H9 (cell line): ENCODE measurements at regions not wholly inside any gene's neighbourhood (a gene's known extent, or its start where the extent isn't known, plus 50 kb on each side); places are given as distances from the start of the nearest gene placed in this dataset.

Experiments
- DNase-seq: peaks from one replicate; pipeline ENCODE4 v3.0.0-alpha.2; 2017
- H2AFZ ChIP-seq: one replicate; pipeline ENCODE4 v1.6.1; 2013; ENCODE audit warnings: mild to moderate bottlenecking, low read length, control low read depth, moderate library complexity
- H2AK5ac ChIP-seq: 2 replicates; pipeline ENCODE4 v1.6.1; 2013; ENCODE audit warnings: low read length, control low read depth, mixed read lengths; ENCODE audit not compliant: insufficient read length
- H2BK120ac ChIP-seq: one replicate; pipeline ENCODE4 v1.6.1; 2013; ENCODE audit warnings: low read depth, mild to moderate bottlenecking, low read length, control low read depth, inconsistent platforms; ENCODE audit not compliant: poor library complexity, severe bottlenecking
- H2BK12ac ChIP-seq: 2 replicates; pipeline ENCODE4 v1.6.1; 2013; ENCODE audit warnings: low read length, control low read depth, mixed read lengths, low read depth; ENCODE audit not compliant: insufficient read length
- H2BK15ac ChIP-seq: 2 replicates; pipeline ENCODE4 v1.6.1; 2013; ENCODE audit warnings: low read depth, low read length, control low read depth
- H2BK20ac ChIP-seq: one replicate; pipeline ENCODE4 v1.6.1; 2013; ENCODE audit warnings: low read depth, mild to moderate bottlenecking, low read length, control low read depth, inconsistent platforms; ENCODE audit not compliant: poor library complexity, severe bottlenecking
- H2BK5ac ChIP-seq: 2 replicates; pipeline ENCODE4 v1.6.1; 2013; ENCODE audit warnings: low read length, control low read depth, mixed read lengths; ENCODE audit not compliant: insufficient read length
- H3K14ac ChIP-seq: 2 replicates; pipeline ENCODE4 v1.6.1; 2013; ENCODE audit warnings: low read length, control low read depth; ENCODE audit not compliant: insufficient read depth
- H3K18ac ChIP-seq: 2 replicates; pipeline ENCODE4 v1.6.1; 2013; ENCODE audit warnings: low read depth, mild to moderate bottlenecking, mixed read lengths, low read length, control low read depth; ENCODE audit not compliant: insufficient read length
- H3K23ac ChIP-seq: 2 replicates; pipeline ENCODE4 v1.6.1; 2013; ENCODE audit warnings: low read length, control low read depth, mixed read lengths, low read depth; ENCODE audit not compliant: insufficient read length
- H3K23me2 ChIP-seq: 2 replicates; pipeline ENCODE4 v1.6.1; 2013; ENCODE audit warnings: low read depth, mild to moderate bottlenecking, mixed read lengths, low read length, control low read depth; ENCODE audit not compliant: insufficient read length, poor library complexity, severe bottlenecking
- H3K27ac ChIP-seq: 2 replicates; pipeline ENCODE4 v1.5.1; 2013; ENCODE audit warnings: low read length, control low read depth, mixed read lengths, low read depth; ENCODE audit not compliant: insufficient read length
- H3K27me3 ChIP-seq: 2 replicates; pipeline ENCODE4 v1.6.1; 2013; ENCODE audit warnings: low read length, control low read depth, inconsistent platforms; ENCODE audit not compliant: insufficient read depth
- H3K4ac ChIP-seq: 2 replicates; pipeline ENCODE4 v1.6.1; 2013; ENCODE audit warnings: low read depth, mild to moderate bottlenecking, control low read depth, inconsistent platforms, low read length, moderate library complexity
- H3K4me1 ChIP-seq: 2 replicates; pipeline ENCODE4 v1.6.1; 2013; ENCODE audit warnings: low read length, control low read depth, inconsistent platforms; ENCODE audit not compliant: insufficient read depth
- H3K4me2 ChIP-seq: 2 replicates; pipeline ENCODE4 v1.6.1; 2013; ENCODE audit warnings: low read length, control low read depth, mixed read lengths; ENCODE audit not compliant: insufficient read length, insufficient read depth
- H3K56ac ChIP-seq: 2 replicates; pipeline ENCODE4 v1.6.1; 2013; ENCODE audit warnings: low read depth, mild to moderate bottlenecking, mixed read lengths, low read length, control low read depth; ENCODE audit not compliant: insufficient read length
- H3K79me1 ChIP-seq: 2 replicates; pipeline ENCODE4 v1.6.1; 2013; ENCODE audit warnings: low read depth, mild to moderate bottlenecking, moderate library complexity, low read length, control low read depth, inconsistent platforms; ENCODE audit not compliant: insufficient read depth, poor library complexity, severe bottlenecking
- H3K79me2 ChIP-seq: 2 replicates; pipeline ENCODE4 v1.6.1; 2013; ENCODE audit warnings: low read length, control low read depth, inconsistent platforms; ENCODE audit not compliant: insufficient read depth
- H3K9ac ChIP-seq: 2 replicates; pipeline ENCODE4 v1.6.1; 2013; ENCODE audit warnings: low read length, control low read depth, mixed read lengths; ENCODE audit not compliant: insufficient read length; ENCODE audit errors: extremely low read depth
- H3K9me3 ChIP-seq: one replicate; pipeline ENCODE4 v1.6.1; 2013; ENCODE audit warnings: low read depth, low read length, inconsistent platforms; ENCODE audit not compliant: control insufficient read depth
- H3T11ph ChIP-seq: one replicate; pipeline ENCODE4 v1.6.1; 2013; ENCODE audit warnings: mild to moderate bottlenecking, low read length, control low read depth, inconsistent platforms
- H4K20me1 ChIP-seq: one replicate; pipeline ENCODE4 v1.6.1; 2013; ENCODE audit not compliant: control insufficient read depth, insufficient read length, insufficient read depth
- H4K5ac ChIP-seq: 2 replicates; pipeline ENCODE4 v1.6.1; 2013; ENCODE audit warnings: low read depth, mild to moderate bottlenecking, mixed read lengths, low read length, control low read depth; ENCODE audit not compliant: insufficient read length
- H4K8ac ChIP-seq: replicated peaks from 2 replicates; pipeline ENCODE4 v1.6.1; 2013; ENCODE audit warnings: low read length, control low read depth, mixed read lengths, low read depth; ENCODE audit not compliant: insufficient read length
- H4K91ac ChIP-seq: 2 replicates; pipeline ENCODE4 v1.6.1; 2013; ENCODE audit warnings: low read depth, mild to moderate bottlenecking, moderate library complexity, mixed read lengths, low read length, control low read depth; ENCODE audit not compliant: insufficient read length
- H3K27ac Mint-ChIP-seq, 3 experiments: 2 replicates in 2 of 3; 3 replicates in 1 of 3; pipeline ENCODE4 v1.8.0; 2020 to 2021; ENCODE audit warnings: mixed read lengths in 3 of 3, mild to moderate bottlenecking in 1 of 3, moderate library complexity in 1 of 3
- H3K27me3 Mint-ChIP-seq: 2 replicates; pipeline ENCODE4 v1.8.0; 2021; ENCODE audit warnings: low read depth, mild to moderate bottlenecking, moderate library complexity, mixed read lengths
- H3K36me3 Mint-ChIP-seq, 3 experiments: 2 replicates in 2 of 3; 3 replicates in 1 of 3; pipeline ENCODE4 v1.8.0; 2020 to 2021; ENCODE audit warnings: low read depth in 3 of 3, mixed read lengths in 3 of 3; ENCODE audit not compliant: insufficient read depth in 1 of 3
- H3K4me1 Mint-ChIP-seq, 2 experiments: 2 replicates each; pipeline ENCODE4 v1.8.0; 2020; ENCODE audit warnings: mixed read lengths in 2 of 2
- H3K4me3 Mint-ChIP-seq, 2 experiments: 2 replicates in 1 of 2; 3 replicates in 1 of 2; pipeline ENCODE4 v1.8.0; 2020 to 2021; ENCODE audit warnings: mild to moderate bottlenecking in 2 of 2, mixed read lengths in 2 of 2, moderate library complexity in 1 of 2
- H3K9me3 Mint-ChIP-seq, 2 experiments: 2 replicates in 1 of 2; 3 replicates in 1 of 2; pipeline ENCODE4 v1.8.0; 2020; ENCODE audit warnings: mild to moderate bottlenecking in 2 of 2, mixed read lengths in 2 of 2, moderate library complexity in 1 of 2
- WGBS: extraction: QIAGEN DNeasy Blood & Tissue Kit; methylation state at CpG from one replicate; pipeline ENCODE4 v1.1.7; 2013; ENCODE audit warnings: missing lambda C conversion rate, low lambda C conversion rate, mixed read lengths; ENCODE audit not compliant: insufficient read length; ENCODE audit errors: extremely low coverage; 5-methylcytosine and 5-hydroxymethylcytosine counted together
- TF ChIP-seq, protein P1 (sequence below): fragments of 200-600 bp; sonication (generic); conservative IDR thresholded peaks from 3 replicates; pipeline ENCODE4 v1.8.0; 2021; ENCODE audit warnings: antibody characterized with exemption, mild to moderate bottlenecking

DNA sequence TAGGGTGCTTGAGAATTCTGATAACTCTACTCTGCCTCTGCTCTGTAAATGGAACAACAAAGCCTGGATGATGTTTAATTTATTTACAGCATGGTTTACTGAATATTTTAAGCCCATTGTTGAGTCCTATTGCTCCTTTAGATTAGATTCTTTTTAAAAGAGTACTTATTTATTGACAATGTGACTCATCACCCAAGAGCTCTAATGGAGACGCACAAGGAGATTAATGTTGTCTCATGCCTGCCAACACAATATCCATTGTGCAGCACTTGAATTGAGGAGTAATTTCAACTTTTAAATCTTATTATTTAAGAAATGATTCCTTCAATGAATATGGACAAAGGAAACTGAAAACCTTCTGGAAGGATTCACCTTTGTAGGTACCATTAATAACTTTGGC lies 691.4 kb downstream of the ZBBX start:
- TF ChIP-seq, protein P1, sequence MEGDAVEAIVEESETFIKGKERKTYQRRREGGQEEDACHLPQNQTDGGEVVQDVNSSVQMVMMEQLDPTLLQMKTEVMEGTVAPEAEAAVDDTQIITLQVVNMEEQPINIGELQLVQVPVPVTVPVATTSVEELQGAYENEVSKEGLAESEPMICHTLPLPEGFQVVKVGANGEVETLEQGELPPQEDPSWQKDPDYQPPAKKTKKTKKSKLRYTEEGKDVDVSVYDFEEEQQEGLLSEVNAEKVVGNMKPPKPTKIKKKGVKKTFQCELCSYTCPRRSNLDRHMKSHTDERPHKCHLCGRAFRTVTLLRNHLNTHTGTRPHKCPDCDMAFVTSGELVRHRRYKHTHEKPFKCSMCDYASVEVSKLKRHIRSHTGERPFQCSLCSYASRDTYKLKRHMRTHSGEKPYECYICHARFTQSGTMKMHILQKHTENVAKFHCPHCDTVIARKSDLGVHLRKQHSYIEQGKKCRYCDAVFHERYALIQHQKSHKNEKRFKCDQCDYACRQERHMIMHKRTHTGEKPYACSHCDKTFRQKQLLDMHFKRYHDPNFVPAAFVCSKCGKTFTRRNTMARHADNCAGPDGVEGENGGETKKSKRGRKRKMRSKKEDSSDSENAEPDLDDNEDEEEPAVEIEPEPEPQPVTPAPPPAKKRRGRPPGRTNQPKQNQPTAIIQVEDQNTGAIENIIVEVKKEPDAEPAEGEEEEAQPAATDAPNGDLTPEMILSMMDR, result no peak
- no CpG with 5 or more reads among the region's 1 CpG for WGBS

More for the DNA sequence above, 691.4 kb downstream of the ZBBX start:
- H4K20me1 ChIP-seq, result no peaks in the 10 kb centered on the region
- H3K4ac ChIP-seq, result no peak overlapping the region
- Mint-ChIP-seq H3K4me3 (no peak overlapping the region), H3K4me1 (no peaks in the 10 kb centered on the region), H3K36me3 (no peaks in the 10 kb centered on the region), H3K9me3 (no peaks in the 10 kb centered on the region), H3K27ac (no peak overlapping the region), H3K27me3 (no peaks in the 10 kb centered on the region)
- no peaks in the 10 kb centered on the region for H3K4me1 ChIP-seq
- no peak overlapping the region for H3T11ph ChIP-seq
- no peaks in the 10 kb centered on the region for H3K23me2 ChIP-seq
- no peak overlapping the region for H2BK15ac ChIP-seq
- no peak overlapping the region for H3K4me2 ChIP-seq
- no peaks in the 10 kb centered on the region for H3K27me3 ChIP-seq
- H3K79me2 ChIP-seq, result no peaks in the 10 kb centered on the region
- H4K5ac ChIP-seq, result no peak overlapping the region
- no peak for DNase-seq
- H3K9ac ChIP-seq, result no peak overlapping the region
- H4K8ac ChIP-seq, result no peak overlapping the region
- no peak overlapping the region for H3K27ac ChIP-seq
- no peak overlapping the region for H3K23ac ChIP-seq
- H2AFZ ChIP-seq, result no peak overlapping the region
- H2BK12ac ChIP-seq, result no peak overlapping the region
- H3K18ac ChIP-seq, result no peak overlapping the region
- no peak overlapping the region for H3K56ac ChIP-seq
- H2AK5ac ChIP-seq, result no peak overlapping the region
- H2BK120ac ChIP-seq, result no peak overlapping the region
- H3K14ac ChIP-seq, result no peak overlapping the region
- H4K91ac ChIP-seq, result no peak overlapping the region
- no peaks in the 10 kb centered on the region for H3K79me1 ChIP-seq
- no peaks in the 10 kb centered on the region for H3K9me3 ChIP-seq
- H2BK20ac ChIP-seq, result no peak overlapping the region
- no peak overlapping the region for H2BK5ac ChIP-seq
